PC-9 (cell line): ENCODE measurements at regions not wholly inside any gene's neighbourhood (a gene's known extent, or its start where the extent isn't known, plus 50 kb on each side); places are given as distances from the start of the nearest gene placed in this dataset.

Source experiments
- BruUV-seq: library from RNA; stranded (reverse); fragments of 400-500 nt; replicated peaks from 2 replicates; lab custom pipeline; 2021; lab: Mats Ljungman, UMichigan
- CTCF ChIA-PET: fragments of 300-600 bp; sonication (Branson Sonifier 250); formaldehyde crosslinking; loops from one replicate; lab custom pipeline; 2022; ENCODE audit warnings: antibody characterized with exemption; lab: Charles Lee
- POLR2A ChIA-PET: fragments of 300-600 bp; sonication (Branson Sonifier 250); formaldehyde crosslinking; loops from one replicate; lab custom pipeline; 2022; ENCODE audit warnings: antibody characterized with exemption; ENCODE audit not compliant: unreplicated experiment; lab: Charles Lee
- DNase-seq, 2 experiments: peaks; one replicate each; pipeline versions ENCODE4 v3.0.0 to v3.0.0-alpha.2; 2015 to 2022; ENCODE audit warnings: mixed read lengths in 1 of 2
- H2AFZ ChIP-seq: fragments of 200-600 bp; sonication (generic); 2 replicates; pipeline ENCODE4 v1.8.1; 2017; ENCODE audit warnings: antibody characterized with exemption
- H3F3A ChIP-seq: fragments of 200-600 bp; sonication (generic); 2 replicates; pipeline ENCODE4 v1.8.1; 2017; ENCODE audit warnings: antibody characterized with exemption, mild to moderate bottlenecking, low read depth; ENCODE audit not compliant: insufficient read depth
- H3K27ac ChIP-seq: fragments of 200-600 bp; sonication (generic); 2 replicates; pipeline ENCODE4 v1.6.1; 2016; ENCODE audit warnings: mixed run types
- H3K27me3 ChIP-seq: fragments of 200-600 bp; sonication (generic); 2 replicates; pipeline ENCODE4 v1.6.1; 2016; ENCODE audit warnings: low read depth, mixed run types; ENCODE audit not compliant: insufficient read depth
- H3K36me3 ChIP-seq: fragments of 200-600 bp; sonication (generic); 2 replicates; pipeline ENCODE4 v1.6.1; 2016; ENCODE audit warnings: low read depth, mixed run types
- H3K4me1 ChIP-seq: fragments of 200-600 bp; sonication (generic); replicated peaks from 2 replicates; pipeline ENCODE4 v1.6.1; 2016; ENCODE audit warnings: mixed run types; ENCODE audit not compliant: insufficient read depth
- H3K4me2 ChIP-seq: fragments of 200-600 bp; sonication (generic); 2 replicates; pipeline ENCODE4 v1.6.1; 2017; ENCODE audit warnings: mixed run types
- H3K4me3 ChIP-seq: fragments of 200-600 bp; sonication (generic); 2 replicates; pipeline ENCODE4 v1.6.1; 2016; ENCODE audit warnings: mixed run types
- H3K79me2 ChIP-seq: fragments of 200-600 bp; sonication (generic); 2 replicates; pipeline ENCODE4 v1.6.1; 2017; ENCODE audit warnings: low read depth, mixed run types
- H3K9me2 ChIP-seq: fragments of 200-600 bp; sonication (generic); 2 replicates; pipeline ENCODE4 v1.8.1; 2017; ENCODE audit warnings: mild to moderate bottlenecking; ENCODE audit not compliant: insufficient read depth
- H3K9me3 ChIP-seq: fragments of 200-600 bp; sonication (generic); 2 replicates; pipeline ENCODE4 v1.8.1; 2016; ENCODE audit warnings: low read depth; ENCODE audit not compliant: insufficient read depth
- H4K20me1 ChIP-seq: fragments of 200-600 bp; sonication (generic); 2 replicates; pipeline ENCODE4 v1.8.1; 2017; ENCODE audit not compliant: insufficient read depth
- EZH2 ChIP-seq: fragments of 200-600 bp; sonication (generic); IDR thresholded peaks from 2 replicates; pipeline ENCODE4 v1.8.0; 2017; ENCODE audit warnings: antibody characterized with exemption, low read depth
- intact Hi-C: fragments of 100-400 bp; cut with micrococcal nuclease; formaldehyde crosslinking; loops from one replicate; pipeline ENCODE4 v1.10.0; 2022; ENCODE audit not compliant: unreplicated experiment
- TF ChIP-seq, protein P1 (sequence below): fragments of 200-600 bp; sonication (generic); conservative IDR thresholded peaks from 2 replicates; pipeline ENCODE4 v1.6.1; 2017; ENCODE audit warnings: mixed run types, antibody characterized with exemption, mild to moderate bottlenecking, moderate library complexity

GRCh38 chr14:44820230-44820964 lies 141.3 kb downstream of the KLHL28 start:
- TF ChIP-seq, protein P1, sequence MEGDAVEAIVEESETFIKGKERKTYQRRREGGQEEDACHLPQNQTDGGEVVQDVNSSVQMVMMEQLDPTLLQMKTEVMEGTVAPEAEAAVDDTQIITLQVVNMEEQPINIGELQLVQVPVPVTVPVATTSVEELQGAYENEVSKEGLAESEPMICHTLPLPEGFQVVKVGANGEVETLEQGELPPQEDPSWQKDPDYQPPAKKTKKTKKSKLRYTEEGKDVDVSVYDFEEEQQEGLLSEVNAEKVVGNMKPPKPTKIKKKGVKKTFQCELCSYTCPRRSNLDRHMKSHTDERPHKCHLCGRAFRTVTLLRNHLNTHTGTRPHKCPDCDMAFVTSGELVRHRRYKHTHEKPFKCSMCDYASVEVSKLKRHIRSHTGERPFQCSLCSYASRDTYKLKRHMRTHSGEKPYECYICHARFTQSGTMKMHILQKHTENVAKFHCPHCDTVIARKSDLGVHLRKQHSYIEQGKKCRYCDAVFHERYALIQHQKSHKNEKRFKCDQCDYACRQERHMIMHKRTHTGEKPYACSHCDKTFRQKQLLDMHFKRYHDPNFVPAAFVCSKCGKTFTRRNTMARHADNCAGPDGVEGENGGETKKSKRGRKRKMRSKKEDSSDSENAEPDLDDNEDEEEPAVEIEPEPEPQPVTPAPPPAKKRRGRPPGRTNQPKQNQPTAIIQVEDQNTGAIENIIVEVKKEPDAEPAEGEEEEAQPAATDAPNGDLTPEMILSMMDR: no peak
- no peak for TF ChIP-seq EZH2
- Histone ChIP-seq H4K20me1 (no peaks in the 10 kb centered on the region), H3K9me3 (no peaks in the 10 kb centered on the region), H3K4me2 (no peak overlapping the region), H3K9me2 (no peaks in the 10 kb centered on the region), H3K36me3 (no peaks in the 10 kb centered on the region), H3K4me3 (no peak overlapping the region), H3K4me1 (no peaks in the 10 kb centered on the region), H3F3A (no peaks in the 10 kb centered on the region), H3K27me3 (peaks cover 7% of the 10 kb centered on the region; the same call in 1 of the 2 replicates), H3K79me2 (no peaks in the 10 kb centered on the region), H3K27ac (no peak overlapping the region), H2AFZ (no peak overlapping the region)
- ChIA-PET CTCF (no interaction called here), POLR2A (no interaction called here)
- no peak for DNase-seq
- intact Hi-C loops: no loop called here
- BruUV-seq: no TSS peak

DNA sequence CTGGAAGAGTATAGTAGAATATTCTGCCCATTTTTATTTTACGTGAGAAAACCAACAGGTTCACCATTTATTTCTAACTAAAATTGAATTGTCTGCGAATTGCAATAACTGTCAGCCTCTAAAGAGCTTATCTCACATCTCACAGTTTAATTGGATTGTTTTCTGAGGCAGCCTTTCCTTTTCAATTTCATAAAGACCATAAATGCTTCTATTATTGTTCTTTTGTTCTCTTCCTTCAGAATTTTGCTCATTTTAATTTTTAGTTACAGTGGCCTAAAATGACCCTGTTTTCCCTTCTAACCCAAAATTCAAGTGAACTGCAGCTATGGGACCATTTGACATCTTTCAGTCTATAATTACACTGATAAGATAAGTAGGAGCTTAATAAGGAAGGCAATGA lies 147.6 kb downstream of the KLHL28 start:
- Histone ChIP-seq H3K9me3 (no peaks in the 10 kb centered on the region), H2AFZ (no peak overlapping the region), H3K79me2 (no peaks in the 10 kb centered on the region), H3F3A (no peaks in the 10 kb centered on the region), H3K27me3 (peaks cover 7% of the 10 kb centered on the region; the same call in 1 of the 2 replicates), H3K4me1 (no peaks in the 10 kb centered on the region), H3K9me2 (no peaks in the 10 kb centered on the region; the same call in 1 of the 2 replicates), H3K36me3 (no peaks in the 10 kb centered on the region), H4K20me1 (no peaks in the 10 kb centered on the region), H3K4me2 (no peak overlapping the region), H3K4me3 (no peak overlapping the region), H3K27ac (no peak overlapping the region)
- intact Hi-C loops: no loop called here
- ChIA-PET CTCF (no interaction called here), POLR2A (no interaction called here)
- no peak for TF ChIP-seq EZH2
- TF ChIP-seq, protein P1: no peak
- no peak for DNase-seq
- no TSS peak for BruUV-seq

DNA sequence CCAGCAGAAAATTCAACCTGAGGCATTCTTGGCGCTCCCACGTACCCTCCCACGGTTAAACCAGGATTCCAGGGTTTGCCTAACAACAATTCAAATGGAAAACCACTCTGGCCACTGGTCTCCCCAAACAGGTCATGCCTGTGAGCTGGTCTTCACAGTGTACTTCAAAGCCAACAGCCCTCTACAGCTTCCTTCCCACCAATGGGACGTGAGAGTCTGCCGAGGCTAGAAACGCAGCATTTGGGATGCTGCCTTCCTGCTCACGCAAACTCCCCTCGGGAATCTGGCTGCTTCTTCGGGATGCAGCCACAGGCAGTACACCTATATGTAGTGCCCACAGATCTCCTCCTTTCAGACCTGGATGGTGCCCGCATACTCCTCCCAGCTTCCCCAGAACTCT lies 149.1 kb downstream of the KLHL28 start:
- no peaks in the 10 kb centered on the region for H3F3A ChIP-seq
- no peak for TF ChIP-seq EZH2
- TF ChIP-seq, protein P1: no peak
- H4K20me1 ChIP-seq: no peaks in the 10 kb centered on the region
- no peaks in the 10 kb centered on the region for H3K9me3 ChIP-seq
- H2AFZ ChIP-seq: no peak overlapping the region
- no peak overlapping the region for H3K4me2 ChIP-seq
- intact Hi-C loops: no loop called here
- H3K27ac ChIP-seq: no peak overlapping the region
- BruUV-seq: no TSS peak
- H3K36me3 ChIP-seq: no peaks in the 10 kb centered on the region
- H3K27me3 ChIP-seq: no peaks in the 10 kb centered on the region
- ChIA-PET POLR2A (no interaction called here), CTCF (no interaction called here)
- H3K4me3 ChIP-seq: no peak overlapping the region
- H3K79me2 ChIP-seq: no peaks in the 10 kb centered on the region
- no peaks in the 10 kb centered on the region; the same call in 1 of the 2 replicates for H3K9me2 ChIP-seq
- no peak for DNase-seq
- no peaks in the 10 kb centered on the region for H3K4me1 ChIP-seq
